Astrocyte (in vitro differentiated cells and primary cell): ENCODE measurements at regions not wholly inside any gene's neighbourhood (a gene's known extent, or its start where the extent isn't known, plus 50 kb on each side); places are given as distances from the start of the nearest gene placed in this dataset.

Experiments used
- CTCF ChIP-seq: IDR thresholded peaks from 2 replicates; pipeline ENCODE4 v1.5.1; 2011; ENCODE audit warnings: low read depth, mild to moderate bottlenecking, inconsistent platforms, low read length, moderate library complexity; ENCODE audit not compliant: insufficient read depth
- EZH2 ChIP-seq: IDR thresholded peaks from 2 replicates; pipeline ENCODE4 v1.6.1; 2012; ENCODE audit warnings: mild to moderate bottlenecking, low read length, inconsistent platforms; ENCODE audit not compliant: insufficient read depth

GRCh38 chr11:98183034-98183433, 837.7 kb upstream of the CNTN5 start:
- no peak for TF ChIP-seq CTCF
- TF ChIP-seq EZH2 = no peak
